ENCODE measurements at regions not wholly inside any gene's neighbourhood (a gene's known extent, or its start where the extent isn't known, plus 50 kb on each side); places are given as distances from the start of the nearest gene placed in this dataset.

GRCh38 chr1:118483245-118484006 lies 298.4 kb upstream of the SPAG17 start:
- TF ChIP-seq POLR2A (IDR thresholded peaks at IDR 0.05) (no peak), CTCF (IDR thresholded peaks at IDR 0.05) (no peak)

Data from lower leg skin (tissue), 3 donors.